Fibroblast of peridontal ligament (primary cell): ENCODE measurements at regions not wholly inside any gene's neighbourhood (a gene's known extent, or its start where the extent isn't known, plus 50 kb on each side); places are given as distances from the start of the nearest gene placed in this dataset.
"Not testable (repeated sequence)": the region's sequence is repeated elsewhere in the genome, so short reads cannot be mapped to it uniquely, and the experiment has no call there.

ENCODE experiments used
- DNase-seq: peaks from one replicate; pipeline ENCODE4 v3.0.0-alpha.2; 2010; ENCODE audit errors: extremely low read depth

- DNase-seq = no peak
These were observed 315.3 kb downstream of the OTUD1 start for GRCh38 chr10:23754179-23754578.

GRCh38 chr10:23754941-23755340 is 316.1 kb downstream of the OTUD1 start:
- DNase-seq = no peak

- no peak for DNase-seq
These were observed 316.7 kb downstream of the OTUD1 start for GRCh38 chr10:23755556-23755955.

GRCh38 chr10:23768281-23768680 is 329.4 kb downstream of the OTUD1 start:
- no peak for DNase-seq

- no peak for DNase-seq
These were observed 338.3 kb downstream of the OTUD1 start for GRCh38 chr10:23777153-23777552.

- no peak for DNase-seq
These were observed 340.4 kb downstream of the OTUD1 start for GRCh38 chr10:23779301-23779700.

GRCh38 chr10:23780331-23780730 is 341.5 kb downstream of the OTUD1 start:
- DNase-seq = no peak

GRCh38 chr10:23786594-23786993 is 347.7 kb downstream of the OTUD1 start:
- no peak for DNase-seq

GRCh38 chr10:23793577-23793976 is 354.7 kb downstream of the OTUD1 start:
- no peak for DNase-seq

GRCh38 chr10:23797452-23797851 is 358.6 kb downstream of the OTUD1 start:
- not testable (repeated sequence) for DNase-seq

- no peak for DNase-seq
These were observed 365.2 kb downstream of the OTUD1 start for GRCh38 chr10:23804125-23804524.

GRCh38 chr10:23813687-23814086 is 374.8 kb downstream of the OTUD1 start:
- no peak for DNase-seq

- DNase-seq = no peak
These were observed 379.6 kb downstream of the OTUD1 start for GRCh38 chr10:23818484-23818883.

GRCh38 chr10:23820792-23821191 is 381.9 kb downstream of the OTUD1 start:
- no peak for DNase-seq

- DNase-seq = no peak
These were observed 384.1 kb upstream of the KIAA1217 start for GRCh38 chr10:23824822-23825221.

GRCh38 chr10:23826421-23826820 is 382.5 kb upstream of the KIAA1217 start:
- DNase-seq = no peak

- DNase-seq = no peak
These were observed 379.4 kb upstream of the KIAA1217 start for GRCh38 chr10:23829556-23829955.

GRCh38 chr10:23834091-23834490 is 374.8 kb upstream of the KIAA1217 start:
- DNase-seq = no peak

GRCh38 chr10:23850631-23851030 is 358.3 kb upstream of the KIAA1217 start:
- no peak for DNase-seq

- no peak for DNase-seq
These were observed 349.3 kb upstream of the KIAA1217 start for GRCh38 chr10:23859598-23859997.

- DNase-seq = no peak
These were observed 344.2 kb upstream of the KIAA1217 start for GRCh38 chr10:23864631-23865147.

GRCh38 chr10:23866985-23867384 is 342.0 kb upstream of the KIAA1217 start:
- not testable (repeated sequence) for DNase-seq

- no peak for DNase-seq
These were observed 340.8 kb upstream of the KIAA1217 start for GRCh38 chr10:23868121-23868520.

GRCh38 chr10:23869548-23869947 is 339.4 kb upstream of the KIAA1217 start:
- DNase-seq = no peak

GRCh38 chr10:23869996-23870395 is 338.9 kb upstream of the KIAA1217 start:
- DNase-seq = no peak
